ENCODE measurements at regions not wholly inside any gene's neighbourhood (a gene's known extent, or its start where the extent isn't known, plus 50 kb on each side); places are given as distances from the start of the nearest gene placed in this dataset.

DNA sequence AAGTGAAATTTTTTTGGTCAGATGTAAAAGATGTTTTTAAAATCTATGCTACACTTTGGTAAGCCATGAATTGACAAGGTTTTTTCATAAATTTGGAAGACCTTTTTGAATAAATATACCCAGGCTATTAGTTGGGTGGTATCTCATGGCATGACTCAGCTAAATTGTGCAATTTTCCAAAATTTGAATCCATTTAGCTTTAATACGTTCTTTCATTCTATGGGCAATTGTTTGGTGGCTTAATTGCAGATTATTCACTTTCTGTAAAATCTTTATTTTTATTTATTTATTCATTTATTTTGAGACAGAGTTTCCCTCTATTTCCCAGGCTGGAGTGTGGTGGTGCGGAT, 82.8 kb upstream of the TNRC6A start (continued):
- TF ChIP-seq ZNF699 (CRISPR knock-in tag; IDR thresholded peaks at IDR 0.05; ENCODE audit: insufficient replicate concordance): no peak
- no peak for TF ChIP-seq SNRNP70 (optimal IDR thresholded peaks at IDR 0.05; ENCODE audit: low read depth, low read length)
- no peak for TF ChIP-seq ARID2 (IDR thresholded peaks at IDR 0.05)
- no peak for TF ChIP-seq ETV6 (IDR thresholded peaks at IDR 0.05; ENCODE audit: borderline replicate concordance in 1 of 2, low read depth in 2 of 2, low read length in 1 of 2)
- no peak for TF ChIP-seq ETV6 (CRISPR knock-in tag; IDR thresholded peaks at IDR 0.05; ENCODE audit: borderline replicate concordance)
- TF ChIP-seq, protein P1, sequence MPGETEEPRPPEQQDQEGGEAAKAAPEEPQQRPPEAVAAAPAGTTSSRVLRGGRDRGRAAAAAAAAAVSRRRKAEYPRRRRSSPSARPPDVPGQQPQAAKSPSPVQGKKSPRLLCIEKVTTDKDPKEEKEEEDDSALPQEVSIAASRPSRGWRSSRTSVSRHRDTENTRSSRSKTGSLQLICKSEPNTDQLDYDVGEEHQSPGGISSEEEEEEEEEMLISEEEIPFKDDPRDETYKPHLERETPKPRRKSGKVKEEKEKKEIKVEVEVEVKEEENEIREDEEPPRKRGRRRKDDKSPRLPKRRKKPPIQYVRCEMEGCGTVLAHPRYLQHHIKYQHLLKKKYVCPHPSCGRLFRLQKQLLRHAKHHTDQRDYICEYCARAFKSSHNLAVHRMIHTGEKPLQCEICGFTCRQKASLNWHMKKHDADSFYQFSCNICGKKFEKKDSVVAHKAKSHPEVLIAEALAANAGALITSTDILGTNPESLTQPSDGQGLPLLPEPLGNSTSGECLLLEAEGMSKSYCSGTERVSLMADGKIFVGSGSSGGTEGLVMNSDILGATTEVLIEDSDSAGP (CRISPR knock-in tag; IDR thresholded peaks at IDR 0.05): no peak
- TF ChIP-seq, protein P2, sequence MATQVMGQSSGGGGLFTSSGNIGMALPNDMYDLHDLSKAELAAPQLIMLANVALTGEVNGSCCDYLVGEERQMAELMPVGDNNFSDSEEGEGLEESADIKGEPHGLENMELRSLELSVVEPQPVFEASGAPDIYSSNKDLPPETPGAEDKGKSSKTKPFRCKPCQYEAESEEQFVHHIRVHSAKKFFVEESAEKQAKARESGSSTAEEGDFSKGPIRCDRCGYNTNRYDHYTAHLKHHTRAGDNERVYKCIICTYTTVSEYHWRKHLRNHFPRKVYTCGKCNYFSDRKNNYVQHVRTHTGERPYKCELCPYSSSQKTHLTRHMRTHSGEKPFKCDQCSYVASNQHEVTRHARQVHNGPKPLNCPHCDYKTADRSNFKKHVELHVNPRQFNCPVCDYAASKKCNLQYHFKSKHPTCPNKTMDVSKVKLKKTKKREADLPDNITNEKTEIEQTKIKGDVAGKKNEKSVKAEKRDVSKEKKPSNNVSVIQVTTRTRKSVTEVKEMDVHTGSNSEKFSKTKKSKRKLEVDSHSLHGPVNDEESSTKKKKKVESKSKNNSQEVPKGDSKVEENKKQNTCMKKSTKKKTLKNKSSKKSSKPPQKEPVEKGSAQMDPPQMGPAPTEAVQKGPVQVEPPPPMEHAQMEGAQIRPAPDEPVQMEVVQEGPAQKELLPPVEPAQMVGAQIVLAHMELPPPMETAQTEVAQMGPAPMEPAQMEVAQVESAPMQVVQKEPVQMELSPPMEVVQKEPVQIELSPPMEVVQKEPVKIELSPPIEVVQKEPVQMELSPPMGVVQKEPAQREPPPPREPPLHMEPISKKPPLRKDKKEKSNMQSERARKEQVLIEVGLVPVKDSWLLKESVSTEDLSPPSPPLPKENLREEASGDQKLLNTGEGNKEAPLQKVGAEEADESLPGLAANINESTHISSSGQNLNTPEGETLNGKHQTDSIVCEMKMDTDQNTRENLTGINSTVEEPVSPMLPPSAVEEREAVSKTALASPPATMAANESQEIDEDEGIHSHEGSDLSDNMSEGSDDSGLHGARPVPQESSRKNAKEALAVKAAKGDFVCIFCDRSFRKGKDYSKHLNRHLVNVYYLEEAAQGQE (IDR thresholded peaks at IDR 0.05; ENCODE audit: borderline replicate concordance): no peak
- TF ChIP-seq, protein P2 (CRISPR knock-in tag; IDR thresholded peaks at IDR 0.05; ENCODE audit: low read depth): no peak
- TF ChIP-seq TBL1XR1 (IDR thresholded peaks at IDR 0.05; ENCODE audit: low read length in 2 of 2): no peak
- TF ChIP-seq MAFG (tag; conservative IDR thresholded peaks at IDR 0.05): peak; percentile 56
- no peak for TF ChIP-seq HSF4 (CRISPR knock-in tag; IDR thresholded peaks at IDR 0.05; ENCODE audit: borderline replicate concordance)
- TF ChIP-seq HDGF (IDR thresholded peaks at IDR 0.05): no peak
- TF ChIP-seq, protein P3, sequence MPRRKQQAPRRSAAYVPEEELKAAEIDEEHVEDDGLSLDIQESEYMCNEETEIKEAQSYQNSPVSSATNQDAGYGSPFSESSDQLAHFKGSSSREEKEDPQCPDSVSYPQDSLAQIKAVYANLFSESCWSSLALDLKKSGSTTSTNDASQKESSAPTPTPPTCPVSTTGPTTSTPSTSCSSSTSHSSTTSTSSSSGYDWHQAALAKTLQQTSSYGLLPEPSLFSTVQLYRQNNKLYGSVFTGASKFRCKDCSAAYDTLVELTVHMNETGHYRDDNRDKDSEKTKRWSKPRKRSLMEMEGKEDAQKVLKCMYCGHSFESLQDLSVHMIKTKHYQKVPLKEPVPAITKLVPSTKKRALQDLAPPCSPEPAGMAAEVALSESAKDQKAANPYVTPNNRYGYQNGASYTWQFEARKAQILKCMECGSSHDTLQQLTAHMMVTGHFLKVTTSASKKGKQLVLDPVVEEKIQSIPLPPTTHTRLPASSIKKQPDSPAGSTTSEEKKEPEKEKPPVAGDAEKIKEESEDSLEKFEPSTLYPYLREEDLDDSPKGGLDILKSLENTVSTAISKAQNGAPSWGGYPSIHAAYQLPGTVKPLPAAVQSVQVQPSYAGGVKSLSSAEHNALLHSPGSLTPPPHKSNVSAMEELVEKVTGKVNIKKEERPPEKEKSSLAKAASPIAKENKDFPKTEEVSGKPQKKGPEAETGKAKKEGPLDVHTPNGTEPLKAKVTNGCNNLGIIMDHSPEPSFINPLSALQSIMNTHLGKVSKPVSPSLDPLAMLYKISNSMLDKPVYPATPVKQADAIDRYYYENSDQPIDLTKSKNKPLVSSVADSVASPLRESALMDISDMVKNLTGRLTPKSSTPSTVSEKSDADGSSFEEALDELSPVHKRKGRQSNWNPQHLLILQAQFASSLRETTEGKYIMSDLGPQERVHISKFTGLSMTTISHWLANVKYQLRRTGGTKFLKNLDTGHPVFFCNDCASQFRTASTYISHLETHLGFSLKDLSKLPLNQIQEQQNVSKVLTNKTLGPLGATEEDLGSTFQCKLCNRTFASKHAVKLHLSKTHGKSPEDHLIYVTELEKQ (CRISPR knock-in tag; IDR thresholded peaks at IDR 0.05): no peak
- TF ChIP-seq MBD2 (IDR thresholded peaks at IDR 0.05; ENCODE audit: borderline replicate concordance, low read depth): no peak
- TF ChIP-seq RBM15 (IDR thresholded peaks at IDR 0.05; ENCODE audit: insufficient read depth, low read length): no peak
- no peak for TF ChIP-seq RBM25 (IDR thresholded peaks at IDR 0.05; ENCODE audit: low read depth, low read length, severe bottlenecking)
- TF ChIP-seq ZNF695 (CRISPR knock-in tag; IDR thresholded peaks at IDR 0.05): no peak
